Peyer's patch (tissue), 4 donors: ENCODE measurements at regions not wholly inside any gene's neighbourhood (a gene's known extent, or its start where the extent isn't known, plus 50 kb on each side); places are given as distances from the start of the nearest gene placed in this dataset.
"Not testable (repeated sequence)": the region's sequence is repeated elsewhere in the genome, so short reads cannot be mapped to it uniquely, and the experiment has no call there.

Experiments used
- DNase-seq, 3 donors: peaks; one replicate each; pipeline ENCODE4 v3.0.0-alpha.2; 2017 to 2019
- H3K27ac ChIP-seq, 4 donors: fragments of 200-600 bp; sonication (generic); one replicate each; pipeline ENCODE4 v1.5.1; 2016 to 2019
- H3K27me3 ChIP-seq, 2 donors: fragments of 200-600 bp; sonication (generic); one replicate each; pipeline ENCODE4 v1.5.1; 2019
- H3K36me3 ChIP-seq, 3 donors: fragments of 200-600 bp; sonication (generic); one replicate each; pipeline ENCODE4 v1.5.1; 2016 to 2019
- H3K4me1 ChIP-seq, 4 donors: fragments of 200-600 bp; sonication (generic); one replicate each; pipeline ENCODE4 v1.5.1; 2016 to 2019
- H3K4me3 ChIP-seq, 4 donors: fragments of 200-600 bp; sonication (generic); 1 replicate in 3 of 4; 2 replicates in 1 of 4; pipeline ENCODE4 v1.5.1; 2016 to 2019; ENCODE audit warnings: mild to moderate bottlenecking in 1 of 4
- H3K9me3 ChIP-seq, 4 donors: fragments of 200-600 bp; sonication (generic); one replicate each; pipeline ENCODE4 v1.5.1; 2016 to 2019; ENCODE audit warnings: mild to moderate bottlenecking in 1 of 4
- POLR2A ChIP-seq, 2 donors: fragments of 450-650 bp; IDR thresholded peaks; one replicate each; pipeline ENCODE4 v1.5.1; 2017; ENCODE audit warnings: antibody characterized with exemption in 2 of 2, mild to moderate bottlenecking in 2 of 2, moderate library complexity in 2 of 2
- TF ChIP-seq, protein P1 (sequence below), 6 experiments: fragments of 450-650 bp in 4 of 6; fragments of 200-600 bp in 2 of 6; sonication (generic) in 1 of 6; IDR thresholded peaks; one replicate each; pipeline ENCODE4 v1.5.1; 2017 to 2019; ENCODE audit warnings: antibody characterized with exemption in 6 of 6, mild to moderate bottlenecking in 3 of 6, moderate library complexity in 1 of 6

GRCh38 chr10:90245623-90246022, 544.2 kb downstream of the KIF20B start:
- no peaks in the 10 kb centered on the region for H3K9me3 ChIP-seq
- no peak overlapping the region for H3K27ac ChIP-seq
- no peaks in the 10 kb centered on the region for H3K4me1 ChIP-seq
- H3K4me3 ChIP-seq: no peak overlapping the region
- H3K36me3 ChIP-seq: no peaks in the 10 kb centered on the region
- no peaks in the 10 kb centered on the region for H3K27me3 ChIP-seq
- TF ChIP-seq, protein P1, sequence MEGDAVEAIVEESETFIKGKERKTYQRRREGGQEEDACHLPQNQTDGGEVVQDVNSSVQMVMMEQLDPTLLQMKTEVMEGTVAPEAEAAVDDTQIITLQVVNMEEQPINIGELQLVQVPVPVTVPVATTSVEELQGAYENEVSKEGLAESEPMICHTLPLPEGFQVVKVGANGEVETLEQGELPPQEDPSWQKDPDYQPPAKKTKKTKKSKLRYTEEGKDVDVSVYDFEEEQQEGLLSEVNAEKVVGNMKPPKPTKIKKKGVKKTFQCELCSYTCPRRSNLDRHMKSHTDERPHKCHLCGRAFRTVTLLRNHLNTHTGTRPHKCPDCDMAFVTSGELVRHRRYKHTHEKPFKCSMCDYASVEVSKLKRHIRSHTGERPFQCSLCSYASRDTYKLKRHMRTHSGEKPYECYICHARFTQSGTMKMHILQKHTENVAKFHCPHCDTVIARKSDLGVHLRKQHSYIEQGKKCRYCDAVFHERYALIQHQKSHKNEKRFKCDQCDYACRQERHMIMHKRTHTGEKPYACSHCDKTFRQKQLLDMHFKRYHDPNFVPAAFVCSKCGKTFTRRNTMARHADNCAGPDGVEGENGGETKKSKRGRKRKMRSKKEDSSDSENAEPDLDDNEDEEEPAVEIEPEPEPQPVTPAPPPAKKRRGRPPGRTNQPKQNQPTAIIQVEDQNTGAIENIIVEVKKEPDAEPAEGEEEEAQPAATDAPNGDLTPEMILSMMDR (IDR thresholded peaks at IDR 0.05): no peak
- TF ChIP-seq POLR2A (IDR thresholded peaks at IDR 0.05): no peak
- no peak for DNase-seq

GRCh38 chr10:90250784-90251183, 549.4 kb downstream of the KIF20B start:
- not testable (repeated sequence) for H3K4me3 ChIP-seq, H3K9me3 ChIP-seq, H3K27ac ChIP-seq, H3K36me3 ChIP-seq, DNase-seq, H3K27me3 ChIP-seq, H3K4me1 ChIP-seq

- H3K36me3 ChIP-seq: no peaks in the 10 kb centered on the region
- no peak for DNase-seq
- no peaks in the 10 kb centered on the region for H3K9me3 ChIP-seq
- H3K27me3 ChIP-seq: no peaks in the 10 kb centered on the region
- H3K4me1 ChIP-seq: no peaks in the 10 kb centered on the region
- H3K4me3 ChIP-seq: no peak overlapping the region
- no peak overlapping the region for H3K27ac ChIP-seq
- no peak for TF ChIP-seq POLR2A (IDR thresholded peaks at IDR 0.05)
- TF ChIP-seq, protein P1 (IDR thresholded peaks at IDR 0.05): no peak
Measured at GRCh38 chr10:90269699-90270098, 568.3 kb downstream of the KIF20B start.

DNA sequence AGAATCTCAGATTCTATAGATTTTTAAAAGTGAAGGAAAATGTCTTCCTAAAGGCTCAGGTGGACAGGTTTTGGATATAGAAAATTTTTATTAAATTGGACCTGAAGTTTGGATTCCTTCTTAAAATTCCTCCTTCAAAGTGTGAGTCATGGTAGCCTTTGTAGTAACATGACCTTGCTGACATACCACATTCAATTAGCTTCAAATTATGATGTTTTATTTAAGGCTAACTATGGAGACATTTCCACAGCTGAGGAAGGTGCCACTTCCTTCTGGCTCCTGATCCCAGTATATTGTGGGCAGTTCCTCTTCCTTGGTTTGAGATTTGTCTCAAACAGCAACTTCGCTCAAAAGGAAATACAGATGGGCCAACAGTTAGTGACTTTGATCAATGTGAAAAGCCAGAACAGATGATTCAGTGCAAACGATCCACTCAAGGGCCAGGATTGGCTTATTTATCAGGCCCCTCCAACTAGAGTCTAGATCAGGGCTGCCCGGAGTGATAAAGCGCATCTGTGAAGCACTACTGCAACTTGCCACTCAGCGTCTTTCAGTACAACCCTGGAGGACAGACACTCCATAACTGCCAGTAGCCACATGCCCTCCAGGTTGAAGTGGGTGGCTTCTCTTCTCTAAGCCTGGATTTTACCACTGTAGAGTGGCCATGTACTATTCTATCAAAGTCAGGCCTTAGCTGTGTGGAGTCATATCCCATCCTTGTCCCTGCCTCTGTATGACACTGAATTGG, 573.5 kb downstream of the KIF20B start:
- H3K36me3 ChIP-seq: no peaks in the 10 kb centered on the region
- no peak for DNase-seq
- H3K27me3 ChIP-seq: no peaks in the 10 kb centered on the region
- no peak for TF ChIP-seq POLR2A (IDR thresholded peaks at IDR 0.05)
- TF ChIP-seq, protein P1 (IDR thresholded peaks at IDR 0.05): no peak
- no peak overlapping the region for H3K27ac ChIP-seq
- no peak overlapping the region for H3K4me3 ChIP-seq
- no peaks in the 10 kb centered on the region for H3K4me1 ChIP-seq
- no peaks in the 10 kb centered on the region for H3K9me3 ChIP-seq

DNA sequence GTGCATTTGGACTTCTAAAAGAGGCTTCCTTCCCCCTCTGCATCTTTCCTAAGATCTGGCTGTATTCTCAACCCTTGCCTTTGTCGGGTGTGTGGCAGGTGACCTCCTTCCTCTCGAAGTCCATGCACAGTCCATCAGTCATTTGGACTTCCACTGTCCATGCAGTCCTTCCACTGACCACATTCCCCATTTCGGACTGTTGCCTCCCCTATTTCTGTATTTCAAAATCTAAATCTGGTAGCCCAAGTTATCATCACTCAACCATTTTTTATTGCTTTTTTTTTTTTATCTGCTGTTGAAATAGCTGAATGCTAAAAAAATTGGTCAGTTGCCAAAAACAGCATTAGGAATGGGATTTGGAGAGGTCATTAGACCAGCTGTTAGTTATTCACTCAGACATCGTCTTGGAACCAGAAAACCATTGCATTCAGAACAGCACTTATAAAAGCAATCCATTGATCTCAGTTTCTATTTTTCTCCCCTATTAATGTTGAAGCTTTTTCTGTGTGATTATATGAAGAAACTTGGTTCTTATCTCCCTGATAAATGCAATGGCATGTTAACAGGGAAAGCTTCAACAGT, 575.6 kb downstream of the KIF20B start:
- H3K4me3 ChIP-seq: no peak overlapping the region
- no peaks in the 10 kb centered on the region for H3K4me1 ChIP-seq
- TF ChIP-seq, protein P1 (IDR thresholded peaks at IDR 0.05): no peak
- no peak for TF ChIP-seq POLR2A (IDR thresholded peaks at IDR 0.05)
- H3K27ac ChIP-seq: no peak overlapping the region
- H3K36me3 ChIP-seq: no peaks in the 10 kb centered on the region
- no peaks in the 10 kb centered on the region for H3K9me3 ChIP-seq
- H3K27me3 ChIP-seq: no peaks in the 10 kb centered on the region
- no peak for DNase-seq

DNA sequence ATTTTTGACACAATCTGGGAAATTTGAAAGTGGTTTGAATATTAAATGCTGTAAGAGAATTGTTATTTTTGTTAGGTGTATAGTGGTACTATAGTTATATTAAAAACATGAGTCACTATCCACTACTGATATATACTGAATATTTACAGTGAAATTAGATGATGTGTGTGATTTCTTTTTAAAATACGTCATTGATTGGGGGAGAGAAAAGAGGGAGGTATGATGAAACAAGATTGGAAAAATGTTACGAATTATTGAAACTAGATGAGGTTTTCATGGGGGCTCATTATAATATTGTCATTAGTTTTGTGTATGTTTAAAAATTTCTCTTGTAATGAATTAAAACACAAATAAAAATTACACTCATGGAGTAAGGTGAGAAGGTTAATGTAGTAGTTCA, 571.4 kb downstream of the HTR7 start:
- Histone ChIP-seq H3K9me3 (no peaks in the 10 kb centered on the region), H3K4me1 (no peaks in the 10 kb centered on the region), H3K36me3 (no peaks in the 10 kb centered on the region), H3K27ac (no peak overlapping the region), H3K27me3 (no peaks in the 10 kb centered on the region), H3K4me3 (no peak overlapping the region)
- no peak for DNase-seq
- TF ChIP-seq, protein P1 (IDR thresholded peaks at IDR 0.05): no peak
- no peak for TF ChIP-seq POLR2A (IDR thresholded peaks at IDR 0.05)
